RWPE1 (cell line): ENCODE measurements at regions not wholly inside any gene's neighbourhood (a gene's known extent, or its start where the extent isn't known, plus 50 kb on each side); places are given as distances from the start of the nearest gene placed in this dataset.
A peak's percentile ranks its signal among the peaks of the same experiment; 100 is the strongest.

Source experiments
- CTCF ChIA-PET: fragments of 350-600 bp; sonication (Branson Sonifier 250); formaldehyde crosslinking; extraction: SDS; loops from one replicate; lab custom pipeline; 2021; lab: Yijun Ruan, JAX
- POLR2A ChIA-PET: fragments of 400-600 bp; formaldehyde crosslinking; extraction: SDS; loops from one replicate; lab custom pipeline; 2020; ENCODE audit warnings: antibody characterized with exemption; ENCODE audit not compliant: low non-redundant PET; lab: Yijun Ruan, JAX
- DNase-seq: peaks from one replicate; pipeline ENCODE4 v3.0.0; 2012; ENCODE audit warnings: low spot score
- H3K27ac ChIP-seq: fragments of 450-650 bp; 2 replicates; pipeline ENCODE4 v1.5.1; 2017
- CTCF ChIP-seq: fragments of 450-650 bp; conservative IDR thresholded peaks from 2 replicates; pipeline ENCODE4 v1.5.1; 2017; ENCODE audit warnings: low read depth, mild to moderate bottlenecking

DNA sequence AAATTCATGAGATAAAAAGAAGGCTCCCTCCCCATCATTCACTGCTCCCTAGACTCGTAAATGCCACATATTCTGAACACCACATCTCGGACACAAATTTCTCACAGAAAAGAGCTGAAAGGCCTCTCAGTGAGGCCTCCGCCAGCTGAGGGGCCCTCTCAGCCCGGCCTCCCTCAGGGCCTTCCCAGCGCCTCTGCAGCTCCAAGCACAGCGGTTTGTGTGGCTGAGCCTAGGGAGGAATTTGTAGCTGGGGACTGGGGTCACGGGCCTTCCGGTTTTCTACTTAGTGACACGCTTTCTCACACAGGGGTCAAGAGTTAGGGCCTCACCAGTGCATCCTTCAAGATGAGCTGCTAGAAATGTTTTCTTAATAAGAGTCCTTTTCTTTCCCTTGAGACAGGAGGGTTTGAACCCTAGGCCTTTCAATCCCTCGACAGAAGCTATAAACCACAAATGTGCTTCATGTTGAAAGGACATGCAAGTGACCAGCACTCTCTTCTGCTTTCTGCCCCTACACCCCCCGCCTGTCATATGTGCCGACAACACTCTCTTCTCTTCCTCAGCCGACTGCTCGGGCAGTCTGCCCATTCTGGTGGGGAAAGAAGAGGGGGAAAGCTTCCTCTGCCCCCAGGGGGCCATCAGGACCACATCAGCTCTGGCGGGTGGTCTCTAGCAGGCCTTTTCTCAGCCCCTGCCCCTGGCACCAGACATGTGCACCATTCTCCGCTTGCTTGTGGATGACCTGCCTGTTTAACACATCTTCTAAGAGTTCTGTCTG lies 104.9 kb downstream of the CHIC2 start:
- no peak overlapping the region for H3K27ac ChIP-seq
- TF ChIP-seq CTCF, result no peak
- no peak for DNase-seq
- CTCF ChIA-PET, result interaction anchor here (0.6 to 1.0 kb wide), 3 partner anchors 30 to 864 kb away, joined by 3 read pairs; no protein-coding TSS in a partner anchor
- POLR2A ChIA-PET, result no interaction called here

DNA sequence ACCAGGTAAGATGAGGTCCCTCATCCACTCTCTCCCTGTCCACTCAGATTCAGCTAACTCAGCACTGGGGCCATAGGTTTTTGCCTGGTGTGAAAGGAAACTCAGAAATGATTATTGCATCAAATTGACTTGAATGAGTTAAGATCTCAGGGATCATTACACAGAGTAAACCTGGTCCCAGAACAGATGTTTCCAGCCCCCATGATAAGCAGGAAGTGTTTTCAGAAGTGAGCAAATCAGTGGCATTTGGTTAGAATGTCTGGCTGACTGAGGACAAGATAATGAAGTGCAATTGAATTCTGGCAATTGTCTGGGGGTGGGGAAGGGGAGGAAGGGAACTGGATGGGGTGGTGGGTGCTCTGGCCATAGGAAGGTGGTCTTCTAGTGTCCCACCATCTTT lies 108.0 kb downstream of the CHIC2 start:
- TF ChIP-seq CTCF, result no peak
- ChIA-PET CTCF (no interaction called here), POLR2A (no interaction called here)
- H3K27ac ChIP-seq, result no peak overlapping the region
- DNase-seq, result no peak

GRCh38 chr4:53956053-53956452 lies 108.4 kb downstream of the CHIC2 start:
- TF ChIP-seq CTCF, result no peak
- no peak overlapping the region for H3K27ac ChIP-seq
- CTCF ChIA-PET, result no interaction called here
- POLR2A ChIA-PET, result no interaction called here
- DNase-seq, result no peak

- ChIA-PET POLR2A (no interaction called here), CTCF (no interaction called here)
- no peak overlapping the region for H3K27ac ChIP-seq
- no peak for DNase-seq
- TF ChIP-seq CTCF, result no peak
These were observed 113.0 kb downstream of the CHIC2 start for GRCh38 chr4:53951414-53951813.

DNA sequence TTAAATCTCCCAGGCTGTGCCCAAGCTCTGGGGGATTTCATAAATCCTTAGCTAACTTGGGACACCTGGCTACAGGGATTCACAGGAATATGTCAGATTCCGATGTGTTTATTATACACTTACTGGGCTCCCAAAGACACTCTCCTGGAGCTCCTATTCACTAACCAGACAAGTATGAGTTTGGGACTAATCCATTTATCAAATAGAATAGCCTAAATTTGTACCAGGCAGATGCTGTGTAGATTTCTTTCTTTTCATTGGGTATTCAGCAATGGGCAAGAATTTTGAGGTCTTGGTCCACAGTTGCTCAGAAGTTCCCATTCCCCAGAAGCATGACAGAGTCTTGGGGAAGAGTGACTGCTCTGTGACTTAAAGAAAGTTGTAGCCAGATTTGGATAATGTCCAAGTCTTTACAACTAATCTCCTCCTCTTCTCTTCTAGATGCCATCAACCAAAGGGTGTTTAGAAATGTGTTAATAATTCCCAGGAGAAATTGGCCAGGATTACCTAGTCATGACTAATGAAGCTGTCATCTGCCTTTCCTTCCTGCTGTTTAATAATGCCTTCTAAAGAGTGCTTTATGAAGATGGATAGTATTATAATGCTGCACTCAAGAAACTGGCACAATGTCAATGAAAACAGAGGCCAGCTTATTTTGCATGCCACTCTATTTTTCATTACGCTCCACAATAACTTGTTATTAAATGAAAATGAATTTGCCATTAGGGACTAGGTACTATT lies 120.9 kb downstream of the CHIC2 start:
- peak overlapping the region; percentile 64 for H3K27ac ChIP-seq
- POLR2A ChIA-PET, result no interaction called here
- peak; percentile 76 for DNase-seq
- no peak for TF ChIP-seq CTCF
- CTCF ChIA-PET, result interaction anchor here (0.9 to 1.2 kb wide), 3 partner anchors 12 to 35 kb away, joined by 4 to 8 read pairs (median 4); no protein-coding TSS in a partner anchor

- DNase-seq, result no peak
- POLR2A ChIA-PET, result no interaction called here
- CTCF ChIA-PET, result interaction anchor here (1.1 to 1.2 kb wide), 2 partner anchors 11 to 21 kb away, joined by 4 read pairs; no protein-coding TSS in a partner anchor
- H3K27ac ChIP-seq, result peak overlapping the region; percentile 64
- TF ChIP-seq CTCF, result no peak
These were observed 121.7 kb downstream of the CHIC2 start for GRCh38 chr4:53942712-53943111.
